ENCODE measurements at regions not wholly inside any gene's neighbourhood (a gene's known extent, or its start where the extent isn't known, plus 50 kb on each side); places are given as distances from the start of the nearest gene placed in this dataset.
"Not testable (repeated sequence)": the region's sequence is repeated elsewhere in the genome, so short reads cannot be mapped to it uniquely, and the experiment has no call there.

- FAIRE-seq: no peak
Measured at GRCh38 chr9:26562338-26562737, 330.3 kb downstream of the CAAP1 start.

GRCh38 chr9:26561928-26562327 is 330.7 kb downstream of the CAAP1 start:
- FAIRE-seq: no peak

GRCh38 chr9:26559506-26559905 is 333.1 kb downstream of the CAAP1 start:
- FAIRE-seq: no peak

GRCh38 chr9:26551971-26552370 is 340.6 kb downstream of the CAAP1 start:
- FAIRE-seq: no peak

- FAIRE-seq: no peak
Measured at GRCh38 chr9:26551451-26551850, 341.2 kb downstream of the CAAP1 start.

- FAIRE-seq: no peak
Measured at GRCh38 chr9:26548781-26549290, 343.8 kb downstream of the CAAP1 start.

GRCh38 chr9:26539867-26540493 is 352.6 kb downstream of the CAAP1 start:
- FAIRE-seq: no peak

GRCh38 chr9:26537211-26537610 is 355.4 kb downstream of the CAAP1 start:
- no peak for FAIRE-seq

- FAIRE-seq: no peak
Measured at GRCh38 chr9:26535151-26535550, 357.5 kb downstream of the CAAP1 start.

- FAIRE-seq: no peak
Measured at GRCh38 chr9:26530841-26531240, 361.8 kb downstream of the CAAP1 start.

- FAIRE-seq: no peak
Measured at GRCh38 chr9:26527931-26528330, 364.7 kb downstream of the CAAP1 start.

GRCh38 chr9:26524267-26524666 is 368.3 kb downstream of the CAAP1 start:
- no peak for FAIRE-seq

GRCh38 chr9:26523577-26523976 is 369.0 kb downstream of the CAAP1 start:
- FAIRE-seq: no peak

- FAIRE-seq: no peak
Measured at GRCh38 chr9:26520141-26520540, 372.5 kb downstream of the CAAP1 start.

GRCh38 chr9:26516773-26517343 is 375.7 kb downstream of the CAAP1 start:
- no peak for FAIRE-seq

- no peak for FAIRE-seq
Measured at GRCh38 chr9:26513730-26514129, 378.9 kb downstream of the CAAP1 start.

- no peak for FAIRE-seq
Measured at GRCh38 chr9:26510137-26510536, 382.5 kb downstream of the CAAP1 start.

- FAIRE-seq: no peak
Measured at GRCh38 chr9:26508897-26509296, 383.7 kb downstream of the CAAP1 start.

GRCh38 chr9:26504057-26504456 is 388.5 kb downstream of the CAAP1 start:
- FAIRE-seq: no peak

- FAIRE-seq: no peak
Measured at GRCh38 chr9:26502311-26502710, 390.3 kb downstream of the CAAP1 start.

GRCh38 chr9:26500471-26500870 is 392.1 kb downstream of the CAAP1 start:
- no peak for FAIRE-seq

- FAIRE-seq: not testable (repeated sequence)
Measured at GRCh38 chr9:26492608-26493521, 399.7 kb downstream of the CAAP1 start.

GRCh38 chr9:26491922-26492607 is 400.5 kb downstream of the CAAP1 start:
- not testable (repeated sequence) for FAIRE-seq

All from endometrium (tissue), 2 donors.